GM10266 (cell line): ENCODE measurements at regions not wholly inside any gene's neighbourhood (a gene's known extent, or its start where the extent isn't known, plus 50 kb on each side); places are given as distances from the start of the nearest gene placed in this dataset.

Experiments used
- DNase-seq: peaks from one replicate; pipeline ENCODE4 v3.0.0; 2012; ENCODE audit errors: extremely low spot score
- TF ChIP-seq, protein P1 (sequence below): IDR thresholded peaks from 2 replicates; pipeline ENCODE4 v1.5.1; 2012; ENCODE audit warnings: mild to moderate bottlenecking, low read depth; ENCODE audit not compliant: control insufficient read depth, insufficient read depth; ENCODE audit errors: missing control alignments

DNA sequence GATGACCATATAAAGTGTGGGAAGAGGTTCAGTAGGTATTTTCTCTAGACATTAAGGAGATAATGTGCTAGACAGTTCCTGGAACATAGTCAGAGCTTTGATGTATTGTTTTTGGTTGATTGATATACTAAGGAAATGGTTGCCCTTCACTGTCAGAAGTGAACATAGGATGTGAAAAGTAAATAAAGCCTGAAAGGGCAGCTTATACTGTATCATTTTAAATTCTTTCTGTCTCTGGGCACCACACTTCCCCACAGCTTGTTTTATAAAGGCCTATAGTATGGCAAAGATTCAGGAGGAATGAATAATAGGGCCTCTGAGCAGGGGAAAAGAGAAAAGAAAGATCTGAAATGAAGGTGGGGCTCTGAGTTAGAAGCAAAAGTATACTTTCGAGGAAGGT lies 72.7 kb upstream of the ITPRID2 start:
- DNase-seq, result no peak
- TF ChIP-seq, protein P1, sequence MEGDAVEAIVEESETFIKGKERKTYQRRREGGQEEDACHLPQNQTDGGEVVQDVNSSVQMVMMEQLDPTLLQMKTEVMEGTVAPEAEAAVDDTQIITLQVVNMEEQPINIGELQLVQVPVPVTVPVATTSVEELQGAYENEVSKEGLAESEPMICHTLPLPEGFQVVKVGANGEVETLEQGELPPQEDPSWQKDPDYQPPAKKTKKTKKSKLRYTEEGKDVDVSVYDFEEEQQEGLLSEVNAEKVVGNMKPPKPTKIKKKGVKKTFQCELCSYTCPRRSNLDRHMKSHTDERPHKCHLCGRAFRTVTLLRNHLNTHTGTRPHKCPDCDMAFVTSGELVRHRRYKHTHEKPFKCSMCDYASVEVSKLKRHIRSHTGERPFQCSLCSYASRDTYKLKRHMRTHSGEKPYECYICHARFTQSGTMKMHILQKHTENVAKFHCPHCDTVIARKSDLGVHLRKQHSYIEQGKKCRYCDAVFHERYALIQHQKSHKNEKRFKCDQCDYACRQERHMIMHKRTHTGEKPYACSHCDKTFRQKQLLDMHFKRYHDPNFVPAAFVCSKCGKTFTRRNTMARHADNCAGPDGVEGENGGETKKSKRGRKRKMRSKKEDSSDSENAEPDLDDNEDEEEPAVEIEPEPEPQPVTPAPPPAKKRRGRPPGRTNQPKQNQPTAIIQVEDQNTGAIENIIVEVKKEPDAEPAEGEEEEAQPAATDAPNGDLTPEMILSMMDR, result no peak

DNA sequence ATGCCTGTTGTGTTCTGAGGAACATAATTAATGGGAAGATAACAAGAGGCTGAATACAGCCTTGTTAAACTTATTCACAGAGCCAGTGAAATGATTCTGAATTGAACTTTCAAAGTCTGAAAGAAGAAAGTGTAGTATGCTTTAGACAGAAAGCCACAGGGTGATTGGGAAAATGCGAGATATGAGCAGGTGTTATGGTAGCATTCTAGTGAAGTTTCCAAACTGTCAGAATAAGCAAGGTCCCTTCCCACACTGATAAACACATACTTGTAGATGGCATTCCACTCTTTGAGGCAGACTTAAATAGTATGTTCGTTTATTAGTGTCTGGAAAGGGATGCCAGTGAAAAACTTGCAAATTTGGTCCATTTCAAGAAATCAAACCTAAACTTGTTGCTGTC lies 70.5 kb upstream of the ITPRID2 start:
- TF ChIP-seq, protein P1, result no peak
- DNase-seq, result no peak

DNA sequence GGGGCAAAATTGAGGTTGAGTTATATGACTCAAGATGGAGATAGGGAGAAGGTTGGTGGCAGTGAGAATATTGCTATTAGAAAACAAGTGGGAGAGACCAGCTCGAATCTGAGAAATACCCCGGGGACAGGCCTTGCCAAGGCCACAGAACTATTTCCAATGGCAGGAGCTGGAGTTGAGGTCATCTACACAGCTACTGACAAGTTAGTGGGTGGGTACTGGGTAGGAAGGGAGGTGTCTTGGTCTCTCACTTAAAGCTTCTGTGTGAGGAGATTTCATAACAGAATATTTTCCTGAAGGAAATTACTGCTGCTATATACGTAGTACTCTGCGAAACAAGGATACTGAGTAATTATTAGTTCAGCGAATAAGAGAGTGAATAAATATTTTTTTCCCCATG lies 69.4 kb upstream of the ITPRID2 start:
- no peak for DNase-seq
- TF ChIP-seq, protein P1, result no peak

DNA sequence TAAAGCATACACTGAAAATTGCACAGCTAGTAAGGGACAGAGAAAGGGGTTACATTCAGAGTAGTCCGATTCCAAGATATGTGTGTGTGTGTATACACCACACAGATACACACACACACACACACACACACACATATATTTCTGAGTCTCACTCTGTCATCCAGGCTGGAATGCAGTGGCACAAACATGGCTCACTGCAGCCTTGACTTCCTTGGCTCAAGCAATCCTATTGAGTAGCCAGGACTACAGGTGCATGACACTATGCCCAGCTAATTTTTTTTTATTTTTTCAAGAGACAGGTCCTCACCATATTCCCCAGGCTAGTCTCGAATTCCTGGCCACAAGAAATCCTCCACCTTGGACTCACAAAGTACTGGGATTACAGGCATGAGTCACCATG lies 68.1 kb upstream of the ITPRID2 start:
- no peak for DNase-seq

DNA sequence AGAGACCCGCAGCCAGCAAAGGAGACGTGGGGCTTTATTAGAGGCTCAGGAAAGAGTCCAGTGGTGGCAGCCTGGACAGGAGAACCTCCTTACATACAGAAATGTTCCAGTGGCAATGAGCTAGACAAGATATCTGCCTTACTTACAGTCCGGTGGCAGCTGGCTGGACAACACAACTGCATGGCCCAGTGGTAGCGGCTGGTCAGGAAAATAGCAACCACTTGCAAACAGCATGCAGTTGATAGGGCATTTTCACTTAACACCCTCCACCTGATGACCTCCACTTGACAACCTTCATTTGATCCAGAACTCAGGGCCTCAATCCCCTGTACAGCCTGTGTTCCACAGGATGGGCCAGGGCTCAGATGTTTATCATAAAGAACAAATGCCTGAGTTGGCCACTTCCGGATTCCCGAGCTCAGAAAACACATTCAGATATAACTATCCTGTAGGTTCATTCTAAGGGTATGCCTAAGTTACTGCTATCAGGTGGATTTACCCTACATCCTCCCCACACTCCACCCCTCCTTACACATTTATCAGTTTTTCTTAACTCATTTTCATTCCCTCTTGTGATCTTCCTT lies 63.3 kb upstream of the ITPRID2 start:
- TF ChIP-seq, protein P1, result no peak
- no peak for DNase-seq

More for the DNA sequence above, 68.1 kb upstream of the ITPRID2 start:
- TF ChIP-seq, protein P1, result no peak

DNA sequence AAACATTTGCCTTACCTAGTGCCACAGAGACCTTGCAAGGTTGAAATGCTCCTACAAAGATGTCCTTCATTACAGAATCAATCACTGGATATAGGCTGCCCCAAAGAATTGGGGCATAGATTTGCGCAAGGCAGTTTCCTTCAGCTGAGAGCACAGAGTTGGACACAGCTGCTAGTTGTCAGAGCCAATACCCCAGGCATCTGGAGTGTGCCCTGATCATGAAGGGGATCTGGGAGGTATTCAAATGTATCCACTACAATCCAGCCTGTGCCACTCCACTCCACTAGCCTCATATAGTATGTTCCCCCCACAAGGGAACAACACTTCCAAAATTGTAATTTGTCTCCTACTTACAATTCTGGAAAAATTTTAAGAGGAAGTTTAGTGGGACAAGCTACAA lies 62.3 kb upstream of the ITPRID2 start:
- DNase-seq, result no peak
- TF ChIP-seq, protein P1, result no peak

DNA sequence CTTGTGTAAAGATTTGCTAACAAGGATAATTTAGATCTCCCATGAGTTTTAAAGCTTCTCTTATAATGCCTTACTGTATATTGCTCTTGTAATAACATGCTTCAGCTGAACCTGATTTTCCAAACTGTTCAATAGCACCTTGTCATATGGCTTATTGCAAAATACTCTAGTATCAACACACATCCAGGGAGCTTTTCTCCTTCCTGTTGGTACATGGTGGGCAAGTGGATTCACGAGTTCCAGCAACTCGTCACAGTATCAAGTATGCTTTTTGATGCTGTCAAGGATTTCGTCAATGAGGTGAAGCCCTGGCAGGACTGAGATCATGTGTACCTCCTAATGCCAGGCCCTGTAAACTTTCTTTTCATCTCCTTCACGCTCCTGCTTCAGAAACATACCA lies 59.5 kb upstream of the ITPRID2 start:
- TF ChIP-seq, protein P1, result no peak
- no peak for DNase-seq
